ENCODE measurements at regions not wholly inside any gene's neighbourhood (a gene's known extent, or its start where the extent isn't known, plus 50 kb on each side); places are given as distances from the start of the nearest gene placed in this dataset.

DNA sequence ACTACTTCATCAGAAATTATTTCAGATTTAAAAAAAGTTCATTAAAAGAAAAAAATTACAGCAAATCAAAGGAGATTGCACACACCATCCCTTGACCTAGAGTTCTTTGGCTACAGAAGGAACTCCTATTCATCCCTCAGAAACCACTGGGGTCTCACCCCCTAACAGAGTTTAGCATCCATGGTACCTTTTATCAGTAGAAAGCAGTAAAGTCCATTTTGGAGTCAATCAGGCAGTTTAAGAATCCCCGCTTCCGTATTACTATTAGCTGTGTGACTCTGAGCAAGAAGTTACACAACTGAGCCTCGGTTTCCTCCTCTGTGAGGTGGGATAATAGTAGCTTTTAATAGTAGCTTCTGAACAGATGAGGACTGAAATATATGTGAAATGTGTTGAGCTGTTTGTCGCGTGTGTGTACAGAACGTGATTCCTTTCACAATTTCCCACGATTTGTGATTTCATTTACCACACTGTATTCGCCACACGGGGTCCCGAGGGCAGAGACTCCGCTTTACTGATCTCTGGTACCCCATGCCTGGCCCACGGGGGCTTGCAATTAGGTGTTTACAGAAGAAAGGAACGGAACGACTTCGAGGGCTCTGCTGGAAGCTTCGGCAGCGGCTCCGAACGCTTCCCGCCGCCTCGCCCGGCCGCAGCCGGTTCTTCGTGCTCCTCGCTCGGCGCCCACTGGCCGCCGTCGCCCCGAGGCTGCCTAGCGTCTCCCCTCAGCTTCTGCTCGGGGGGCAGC, 72.5 kb upstream of the ZBED5 start:
- TF ChIP-seq, protein P1, sequence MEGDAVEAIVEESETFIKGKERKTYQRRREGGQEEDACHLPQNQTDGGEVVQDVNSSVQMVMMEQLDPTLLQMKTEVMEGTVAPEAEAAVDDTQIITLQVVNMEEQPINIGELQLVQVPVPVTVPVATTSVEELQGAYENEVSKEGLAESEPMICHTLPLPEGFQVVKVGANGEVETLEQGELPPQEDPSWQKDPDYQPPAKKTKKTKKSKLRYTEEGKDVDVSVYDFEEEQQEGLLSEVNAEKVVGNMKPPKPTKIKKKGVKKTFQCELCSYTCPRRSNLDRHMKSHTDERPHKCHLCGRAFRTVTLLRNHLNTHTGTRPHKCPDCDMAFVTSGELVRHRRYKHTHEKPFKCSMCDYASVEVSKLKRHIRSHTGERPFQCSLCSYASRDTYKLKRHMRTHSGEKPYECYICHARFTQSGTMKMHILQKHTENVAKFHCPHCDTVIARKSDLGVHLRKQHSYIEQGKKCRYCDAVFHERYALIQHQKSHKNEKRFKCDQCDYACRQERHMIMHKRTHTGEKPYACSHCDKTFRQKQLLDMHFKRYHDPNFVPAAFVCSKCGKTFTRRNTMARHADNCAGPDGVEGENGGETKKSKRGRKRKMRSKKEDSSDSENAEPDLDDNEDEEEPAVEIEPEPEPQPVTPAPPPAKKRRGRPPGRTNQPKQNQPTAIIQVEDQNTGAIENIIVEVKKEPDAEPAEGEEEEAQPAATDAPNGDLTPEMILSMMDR (IDR thresholded peaks at IDR 0.05), result no peak
- no peak for TF ChIP-seq ZNF423 (CRISPR knock-in tag; IDR thresholded peaks at IDR 0.05)
- no peak for TF ChIP-seq MLX (CRISPR knock-in tag; IDR thresholded peaks at IDR 0.05)
- no peak for TF ChIP-seq KAT7 (CRISPR knock-in tag; IDR thresholded peaks at IDR 0.05; ENCODE audit: borderline replicate concordance)
- TF ChIP-seq, protein P2, sequence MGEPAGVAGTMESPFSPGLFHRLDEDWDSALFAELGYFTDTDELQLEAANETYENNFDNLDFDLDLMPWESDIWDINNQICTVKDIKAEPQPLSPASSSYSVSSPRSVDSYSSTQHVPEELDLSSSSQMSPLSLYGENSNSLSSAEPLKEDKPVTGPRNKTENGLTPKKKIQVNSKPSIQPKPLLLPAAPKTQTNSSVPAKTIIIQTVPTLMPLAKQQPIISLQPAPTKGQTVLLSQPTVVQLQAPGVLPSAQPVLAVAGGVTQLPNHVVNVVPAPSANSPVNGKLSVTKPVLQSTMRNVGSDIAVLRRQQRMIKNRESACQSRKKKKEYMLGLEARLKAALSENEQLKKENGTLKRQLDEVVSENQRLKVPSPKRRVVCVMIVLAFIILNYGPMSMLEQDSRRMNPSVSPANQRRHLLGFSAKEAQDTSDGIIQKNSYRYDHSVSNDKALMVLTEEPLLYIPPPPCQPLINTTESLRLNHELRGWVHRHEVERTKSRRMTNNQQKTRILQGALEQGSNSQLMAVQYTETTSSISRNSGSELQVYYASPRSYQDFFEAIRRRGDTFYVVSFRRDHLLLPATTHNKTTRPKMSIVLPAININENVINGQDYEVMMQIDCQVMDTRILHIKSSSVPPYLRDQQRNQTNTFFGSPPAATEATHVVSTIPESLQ (CRISPR knock-in tag; IDR thresholded peaks at IDR 0.05), result no peak
- TF ChIP-seq, protein P3, sequence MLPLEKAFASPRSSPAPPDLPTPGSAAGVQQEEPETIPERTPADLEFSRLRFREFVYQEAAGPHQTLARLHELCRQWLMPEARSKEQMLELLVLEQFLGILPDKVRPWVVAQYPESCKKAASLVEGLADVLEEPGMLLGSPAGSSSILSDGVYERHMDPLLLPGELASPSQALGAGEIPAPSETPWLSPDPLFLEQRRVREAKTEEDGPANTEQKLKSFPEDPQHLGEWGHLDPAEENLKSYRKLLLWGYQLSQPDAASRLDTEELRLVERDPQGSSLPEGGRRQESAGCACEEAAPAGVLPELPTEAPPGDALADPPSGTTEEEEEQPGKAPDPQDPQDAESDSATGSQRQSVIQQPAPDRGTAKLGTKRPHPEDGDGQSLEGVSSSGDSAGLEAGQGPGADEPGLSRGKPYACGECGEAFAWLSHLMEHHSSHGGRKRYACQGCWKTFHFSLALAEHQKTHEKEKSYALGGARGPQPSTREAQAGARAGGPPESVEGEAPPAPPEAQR (CRISPR knock-in tag; IDR thresholded peaks at IDR 0.05), result no peak
- no peak for TF ChIP-seq TEAD4 (CRISPR knock-in tag; IDR thresholded peaks at IDR 0.05)
- TF ChIP-seq NR2C2 (CRISPR knock-in tag; IDR thresholded peaks at IDR 0.05), result no peak
- TF ChIP-seq TEAD1 (CRISPR knock-in tag; IDR thresholded peaks at IDR 0.05), result no peak
- TF ChIP-seq, protein P4, sequence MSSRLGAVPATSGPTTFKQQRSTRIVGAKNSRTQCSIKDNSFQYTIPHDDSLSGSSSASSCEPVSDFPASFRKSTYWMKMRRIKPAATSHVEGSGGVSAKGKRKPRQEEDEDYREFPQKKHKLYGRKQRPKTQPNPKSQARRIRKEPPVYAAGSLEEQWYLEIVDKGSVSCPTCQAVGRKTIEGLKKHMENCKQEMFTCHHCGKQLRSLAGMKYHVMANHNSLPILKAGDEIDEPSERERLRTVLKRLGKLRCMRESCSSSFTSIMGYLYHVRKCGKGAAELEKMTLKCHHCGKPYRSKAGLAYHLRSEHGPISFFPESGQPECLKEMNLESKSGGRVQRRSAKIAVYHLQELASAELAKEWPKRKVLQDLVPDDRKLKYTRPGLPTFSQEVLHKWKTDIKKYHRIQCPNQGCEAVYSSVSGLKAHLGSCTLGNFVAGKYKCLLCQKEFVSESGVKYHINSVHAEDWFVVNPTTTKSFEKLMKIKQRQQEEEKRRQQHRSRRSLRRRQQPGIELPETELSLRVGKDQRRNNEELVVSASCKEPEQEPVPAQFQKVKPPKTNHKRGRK (CRISPR knock-in tag; IDR thresholded peaks at IDR 0.05; ENCODE audit: borderline replicate concordance), result no peak
- TF ChIP-seq CBFB (CRISPR knock-in tag; IDR thresholded peaks at IDR 0.05; ENCODE audit: low read depth), result no peak
